AG04449 (cell line): ENCODE measurements at regions not wholly inside any gene's neighbourhood (a gene's known extent, or its start where the extent isn't known, plus 50 kb on each side); places are given as distances from the start of the nearest gene placed in this dataset.

Experiments used
- CTCF ChIA-PET: fragments of 350-600 bp; formaldehyde crosslinking; extraction: SDS; loops from one replicate; lab custom pipeline; 2021; ENCODE audit warnings: antibody characterized with exemption; lab: Yijun Ruan, JAX
- POLR2A ChIA-PET: fragments of 400-600, 350-600 bp; formaldehyde crosslinking; extraction: SDS; loops from one replicate; lab custom pipeline; 2020; ENCODE audit warnings: antibody characterized with exemption, inconsistent platforms; lab: Yijun Ruan, JAX
- DNase-seq: peaks from one replicate; pipeline ENCODE4 v3.0.0-alpha.2; 2010; ENCODE audit warnings: low read depth, low spot score
- H3K4me3 ChIP-seq: 2 replicates; pipeline ENCODE4 v1.5.1; 2011; ENCODE audit warnings: low read depth, mild to moderate bottlenecking, control low read depth, low read length
- TF ChIP-seq, protein P1 (sequence below): IDR thresholded peaks from one replicate; pipeline ENCODE4 v1.5.1; 2011; ENCODE audit warnings: mild to moderate bottlenecking, moderate library complexity, low read length, control low read depth, inconsistent platforms; ENCODE audit not compliant: insufficient read depth; ENCODE audit errors: missing control alignments

DNA sequence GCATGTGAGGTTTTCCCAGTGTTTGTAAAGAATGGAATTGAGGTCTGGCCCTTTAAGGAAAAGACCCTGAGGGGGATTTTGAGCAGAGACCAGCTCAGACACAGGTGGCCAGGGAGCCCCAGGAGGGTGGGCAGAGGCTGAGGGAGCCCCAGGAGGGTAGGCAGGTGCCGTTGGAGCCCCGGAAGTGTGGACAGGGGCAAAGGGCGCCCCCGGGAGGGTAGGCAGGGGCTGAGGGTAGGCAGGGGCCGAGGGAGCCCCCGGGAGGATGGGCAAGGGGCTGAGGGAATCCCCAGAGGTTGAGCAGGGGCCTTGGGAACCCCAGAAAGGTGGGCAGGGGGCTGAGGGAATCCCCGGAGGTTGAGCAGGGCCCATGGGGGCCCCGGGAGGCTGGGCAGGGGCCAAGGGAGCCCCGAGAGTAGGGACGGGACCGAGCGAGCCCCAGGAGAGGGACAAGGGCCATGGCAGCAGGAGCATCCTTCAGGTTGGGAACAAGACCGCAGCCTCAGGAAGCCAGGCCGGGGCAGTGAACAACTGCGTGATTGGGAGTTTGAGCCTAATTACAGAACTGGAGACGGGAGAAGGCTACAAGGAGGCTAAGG, 292.0 kb downstream of the BRD1 start:
- TF ChIP-seq, protein P1, sequence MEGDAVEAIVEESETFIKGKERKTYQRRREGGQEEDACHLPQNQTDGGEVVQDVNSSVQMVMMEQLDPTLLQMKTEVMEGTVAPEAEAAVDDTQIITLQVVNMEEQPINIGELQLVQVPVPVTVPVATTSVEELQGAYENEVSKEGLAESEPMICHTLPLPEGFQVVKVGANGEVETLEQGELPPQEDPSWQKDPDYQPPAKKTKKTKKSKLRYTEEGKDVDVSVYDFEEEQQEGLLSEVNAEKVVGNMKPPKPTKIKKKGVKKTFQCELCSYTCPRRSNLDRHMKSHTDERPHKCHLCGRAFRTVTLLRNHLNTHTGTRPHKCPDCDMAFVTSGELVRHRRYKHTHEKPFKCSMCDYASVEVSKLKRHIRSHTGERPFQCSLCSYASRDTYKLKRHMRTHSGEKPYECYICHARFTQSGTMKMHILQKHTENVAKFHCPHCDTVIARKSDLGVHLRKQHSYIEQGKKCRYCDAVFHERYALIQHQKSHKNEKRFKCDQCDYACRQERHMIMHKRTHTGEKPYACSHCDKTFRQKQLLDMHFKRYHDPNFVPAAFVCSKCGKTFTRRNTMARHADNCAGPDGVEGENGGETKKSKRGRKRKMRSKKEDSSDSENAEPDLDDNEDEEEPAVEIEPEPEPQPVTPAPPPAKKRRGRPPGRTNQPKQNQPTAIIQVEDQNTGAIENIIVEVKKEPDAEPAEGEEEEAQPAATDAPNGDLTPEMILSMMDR, result no peak
- ChIA-PET CTCF (no interaction called here), POLR2A (no interaction called here)
- no peak overlapping the region for H3K4me3 ChIP-seq
- no peak for DNase-seq

DNA sequence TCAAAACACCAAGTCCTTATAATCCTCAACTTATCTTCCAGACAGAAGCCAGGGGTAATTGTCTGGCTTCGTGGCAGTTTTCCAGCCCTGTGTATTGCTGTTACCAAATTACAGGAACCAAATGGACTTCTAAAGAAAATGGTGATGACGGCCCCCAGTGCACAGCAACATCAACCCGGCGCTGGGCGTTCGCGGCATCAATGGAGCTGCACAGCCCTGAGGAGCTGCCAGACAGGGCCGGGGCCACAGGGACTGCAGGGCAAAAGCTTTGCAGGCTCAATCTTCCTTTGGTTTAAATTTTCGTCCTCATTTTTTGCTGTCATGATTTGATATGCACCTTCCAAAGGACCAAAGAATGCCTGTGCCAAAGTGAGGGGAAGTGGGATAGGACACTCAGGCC, 292.5 kb downstream of the BRD1 start:
- H3K4me3 ChIP-seq, result no peak overlapping the region
- DNase-seq, result no peak
- TF ChIP-seq, protein P1, result no peak
- CTCF ChIA-PET, result no interaction called here
- POLR2A ChIA-PET, result no interaction called here

DNA sequence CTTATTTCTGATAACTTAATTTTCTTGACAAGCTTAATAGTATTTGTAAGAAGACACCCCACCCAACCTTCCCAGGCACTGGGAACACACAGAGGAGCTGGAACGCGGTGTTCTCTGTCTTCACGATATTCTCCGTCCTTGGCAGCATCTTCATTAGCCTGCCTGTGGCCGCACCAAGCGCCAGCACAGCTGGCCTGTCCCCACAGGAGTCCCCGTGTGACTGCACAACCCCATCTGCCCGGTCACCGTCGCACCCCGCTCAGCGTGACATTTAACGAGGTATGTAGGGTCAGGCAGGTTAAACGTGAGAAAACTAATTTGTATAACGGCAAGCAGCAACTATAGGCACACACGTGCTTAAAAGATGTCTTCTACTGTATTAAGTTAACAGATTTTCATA, 293.3 kb downstream of the BRD1 start:
- DNase-seq, result no peak
- TF ChIP-seq, protein P1, result no peak
- CTCF ChIA-PET, result no interaction called here
- POLR2A ChIA-PET, result no interaction called here
- H3K4me3 ChIP-seq, result no peak overlapping the region

DNA sequence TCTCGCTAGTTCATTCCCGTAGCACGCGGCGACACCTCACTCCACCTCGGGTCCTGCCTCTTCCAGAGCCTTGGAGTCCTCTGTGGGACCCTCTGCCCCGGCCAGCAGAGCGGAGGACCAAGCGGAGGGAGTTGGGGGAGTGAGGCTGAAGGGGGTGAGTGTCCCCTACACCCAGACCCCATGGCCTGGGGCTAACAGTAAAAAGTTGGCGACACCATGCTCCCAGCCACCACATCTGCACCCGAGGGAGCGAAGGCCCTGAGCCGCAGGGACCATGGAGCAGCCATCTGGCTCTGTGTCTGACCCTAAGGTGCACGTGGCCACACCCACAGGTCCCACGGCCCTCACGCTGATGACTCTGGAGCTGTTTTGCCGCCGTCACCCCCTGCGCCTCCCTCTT, 293.8 kb downstream of the BRD1 start:
- no peak for DNase-seq
- no peak overlapping the region for H3K4me3 ChIP-seq
- TF ChIP-seq, protein P1, result no peak
- ChIA-PET CTCF (no interaction called here), POLR2A (no interaction called here)

DNA sequence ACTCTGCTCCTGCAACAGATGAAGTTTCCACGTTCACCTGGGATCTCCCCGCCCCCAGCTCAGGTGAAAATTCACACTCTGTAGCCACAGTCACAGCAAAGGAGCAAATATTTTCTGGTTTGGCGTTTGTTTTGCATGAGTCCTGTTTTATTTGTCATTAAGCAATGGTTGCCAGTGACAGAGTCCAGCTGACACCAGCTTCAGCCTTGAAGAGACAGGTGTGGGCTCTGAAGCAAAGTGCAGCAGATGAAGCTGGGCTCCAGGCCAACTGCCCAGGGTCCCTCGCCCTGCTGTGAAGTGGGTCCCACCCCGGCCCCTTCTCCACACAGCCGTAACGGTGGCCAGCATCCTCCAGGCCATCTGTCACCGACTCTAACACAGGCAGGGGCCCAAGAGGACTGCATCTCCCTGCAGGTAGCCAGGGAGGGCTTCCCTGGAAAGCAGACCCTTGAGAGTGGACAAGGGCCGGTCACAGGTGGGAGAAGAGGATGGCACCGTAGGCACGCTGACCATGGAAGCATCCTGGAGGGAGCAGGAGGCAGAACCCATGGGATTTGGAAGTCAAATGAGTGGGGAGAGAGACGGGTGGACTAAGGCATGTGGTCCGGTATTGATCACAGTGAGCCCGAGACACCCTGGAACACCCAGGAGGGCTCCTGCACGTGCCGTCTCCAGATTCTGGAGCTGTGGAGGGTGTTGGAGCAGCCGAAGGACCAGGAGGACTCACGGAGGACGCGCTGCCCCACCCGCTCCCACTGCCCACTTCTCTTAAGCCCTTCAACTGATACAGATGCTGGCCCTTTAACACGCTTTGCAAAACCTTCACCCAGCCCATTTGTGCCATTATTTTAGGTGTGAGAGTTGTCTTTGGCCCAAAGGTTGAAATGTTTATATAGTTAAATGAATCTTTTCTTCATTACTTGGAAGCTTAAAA, 294.5 kb downstream of the BRD1 start:
- ChIA-PET POLR2A (no interaction called here), CTCF (no interaction called here)
- DNase-seq, result no peak
- TF ChIP-seq, protein P1, result no peak
- no peak overlapping the region for H3K4me3 ChIP-seq

DNA sequence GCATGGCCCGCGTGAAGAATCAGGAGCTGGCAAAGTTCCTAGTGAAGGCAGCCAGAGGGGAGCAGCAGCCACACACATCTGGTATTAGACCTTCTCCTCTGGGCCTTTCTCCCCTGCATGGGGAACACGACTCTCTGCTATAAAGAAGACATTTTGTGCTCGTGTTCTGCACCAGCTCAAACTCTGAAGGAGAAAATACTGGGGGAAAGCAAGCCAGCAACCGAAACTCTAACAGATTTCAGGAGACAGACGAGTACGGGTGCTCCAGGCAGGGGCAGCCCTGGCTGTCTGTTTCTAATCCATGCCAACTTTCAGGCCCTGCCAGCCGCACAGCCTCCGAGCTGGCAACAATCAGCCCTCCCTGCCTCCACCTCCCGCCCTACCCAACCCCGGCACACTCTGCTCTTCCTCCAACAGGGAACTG, 296.3 kb downstream of the BRD1 start:
- POLR2A ChIA-PET, result no interaction called here

More for the DNA sequence above, 296.3 kb downstream of the BRD1 start:
- H3K4me3 ChIP-seq, result no peak overlapping the region
- TF ChIP-seq, protein P1, result no peak
- DNase-seq, result no peak
- CTCF ChIA-PET, result no interaction called here
